ENCODE measurements at regions not wholly inside any gene's neighbourhood (a gene's known extent, or its start where the extent isn't known, plus 50 kb on each side); places are given as distances from the start of the nearest gene placed in this dataset.

- no peak for DNase-seq (ENCODE audit: low read depth in 1 of 2, low spot score in 1 of 2)
- Histone ChIP-seq H3K9me3 (peaks cover 5% of the 10 kb centered on the region; the same call in 1 of the 3 replicates), H3K4me3 (no peak overlapping the region), H3K4me1 (no peaks in the 10 kb centered on the region), H3K4me2 (no peak overlapping the region), H3K27ac (no peak overlapping the region)
- CTCF ChIA-PET: no interaction called here
- 16% methylated on average over 2 of the region's 2 CpGs for WGBS (ENCODE audit: missing lambda C conversion rate)
- POLR2A ChIA-PET: no interaction called here
- TF ChIP-seq HOXB13 (CRISPR knock-in tag; IDR thresholded peaks at IDR 0.05; ENCODE audit: low read depth) (no peak), EHF (CRISPR knock-in tag; IDR thresholded peaks at IDR 0.05) (no peak), MYC (IDR thresholded peaks at IDR 0.05; ENCODE audit: borderline replicate concordance, low read length) (no peak), SMC3 (IDR thresholded peaks at IDR 0.05) (no peak), ZFP36 (IDR thresholded peaks at IDR 0.05; ENCODE audit: borderline replicate concordance, partially characterized antibody) (no peak), SREBF2 (IDR thresholded peaks at IDR 0.05) (no peak), KDM1A (IDR thresholded peaks at IDR 0.05; ENCODE audit: low read depth) (no peak), POLR2AphosphoS2 (conservative IDR thresholded peaks at IDR 0.05; ENCODE audit: low read length) (no peak), NPAS2 (CRISPR knock-in tag; IDR thresholded peaks at IDR 0.05; ENCODE audit: borderline replicate concordance) (no peak), CBX2 (IDR thresholded peaks at IDR 0.05; ENCODE audit: borderline replicate concordance, low read depth) (no peak), GATA3 (IDR thresholded peaks at IDR 0.05; ENCODE audit: borderline replicate concordance) (no peak), JUN (IDR thresholded peaks at IDR 0.05) (no peak), HDAC2 (IDR thresholded peaks at IDR 0.05) (no peak), EP300 (IDR thresholded peaks at IDR 0.05) (no peak)
- TF ChIP-seq, protein P1, sequence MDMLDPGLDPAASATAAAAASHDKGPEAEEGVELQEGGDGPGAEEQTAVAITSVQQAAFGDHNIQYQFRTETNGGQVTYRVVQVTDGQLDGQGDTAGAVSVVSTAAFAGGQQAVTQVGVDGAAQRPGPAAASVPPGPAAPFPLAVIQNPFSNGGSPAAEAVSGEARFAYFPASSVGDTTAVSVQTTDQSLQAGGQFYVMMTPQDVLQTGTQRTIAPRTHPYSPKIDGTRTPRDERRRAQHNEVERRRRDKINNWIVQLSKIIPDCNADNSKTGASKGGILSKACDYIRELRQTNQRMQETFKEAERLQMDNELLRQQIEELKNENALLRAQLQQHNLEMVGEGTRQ (IDR thresholded peaks at IDR 0.05): no peak
- TF ChIP-seq, protein P2, sequence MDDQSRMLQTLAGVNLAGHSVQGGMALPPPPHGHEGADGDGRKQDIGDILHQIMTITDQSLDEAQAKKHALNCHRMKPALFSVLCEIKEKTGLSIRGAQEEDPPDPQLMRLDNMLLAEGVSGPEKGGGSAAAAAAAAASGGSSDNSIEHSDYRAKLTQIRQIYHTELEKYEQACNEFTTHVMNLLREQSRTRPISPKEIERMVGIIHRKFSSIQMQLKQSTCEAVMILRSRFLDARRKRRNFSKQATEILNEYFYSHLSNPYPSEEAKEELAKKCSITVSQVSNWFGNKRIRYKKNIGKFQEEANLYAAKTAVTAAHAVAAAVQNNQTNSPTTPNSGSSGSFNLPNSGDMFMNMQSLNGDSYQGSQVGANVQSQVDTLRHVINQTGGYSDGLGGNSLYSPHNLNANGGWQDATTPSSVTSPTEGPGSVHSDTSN (IDR thresholded peaks at IDR 0.05): no peak
- TF ChIP-seq, protein P3, sequence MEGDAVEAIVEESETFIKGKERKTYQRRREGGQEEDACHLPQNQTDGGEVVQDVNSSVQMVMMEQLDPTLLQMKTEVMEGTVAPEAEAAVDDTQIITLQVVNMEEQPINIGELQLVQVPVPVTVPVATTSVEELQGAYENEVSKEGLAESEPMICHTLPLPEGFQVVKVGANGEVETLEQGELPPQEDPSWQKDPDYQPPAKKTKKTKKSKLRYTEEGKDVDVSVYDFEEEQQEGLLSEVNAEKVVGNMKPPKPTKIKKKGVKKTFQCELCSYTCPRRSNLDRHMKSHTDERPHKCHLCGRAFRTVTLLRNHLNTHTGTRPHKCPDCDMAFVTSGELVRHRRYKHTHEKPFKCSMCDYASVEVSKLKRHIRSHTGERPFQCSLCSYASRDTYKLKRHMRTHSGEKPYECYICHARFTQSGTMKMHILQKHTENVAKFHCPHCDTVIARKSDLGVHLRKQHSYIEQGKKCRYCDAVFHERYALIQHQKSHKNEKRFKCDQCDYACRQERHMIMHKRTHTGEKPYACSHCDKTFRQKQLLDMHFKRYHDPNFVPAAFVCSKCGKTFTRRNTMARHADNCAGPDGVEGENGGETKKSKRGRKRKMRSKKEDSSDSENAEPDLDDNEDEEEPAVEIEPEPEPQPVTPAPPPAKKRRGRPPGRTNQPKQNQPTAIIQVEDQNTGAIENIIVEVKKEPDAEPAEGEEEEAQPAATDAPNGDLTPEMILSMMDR (IDR thresholded peaks at IDR 0.05): no peak
- TF ChIP-seq, protein P4, sequence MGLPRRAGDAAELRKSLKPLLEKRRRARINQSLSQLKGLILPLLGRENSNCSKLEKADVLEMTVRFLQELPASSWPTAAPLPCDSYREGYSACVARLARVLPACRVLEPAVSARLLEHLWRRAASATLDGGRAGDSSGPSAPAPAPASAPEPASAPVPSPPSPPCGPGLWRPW (IDR thresholded peaks at IDR 0.05): no peak
- no peak for ATAC-seq
- no peak for FAIRE-seq
Observed at GRCh38 chr12:115144425-115144824, 460.4 kb upstream of the TBX3 start.

DNA sequence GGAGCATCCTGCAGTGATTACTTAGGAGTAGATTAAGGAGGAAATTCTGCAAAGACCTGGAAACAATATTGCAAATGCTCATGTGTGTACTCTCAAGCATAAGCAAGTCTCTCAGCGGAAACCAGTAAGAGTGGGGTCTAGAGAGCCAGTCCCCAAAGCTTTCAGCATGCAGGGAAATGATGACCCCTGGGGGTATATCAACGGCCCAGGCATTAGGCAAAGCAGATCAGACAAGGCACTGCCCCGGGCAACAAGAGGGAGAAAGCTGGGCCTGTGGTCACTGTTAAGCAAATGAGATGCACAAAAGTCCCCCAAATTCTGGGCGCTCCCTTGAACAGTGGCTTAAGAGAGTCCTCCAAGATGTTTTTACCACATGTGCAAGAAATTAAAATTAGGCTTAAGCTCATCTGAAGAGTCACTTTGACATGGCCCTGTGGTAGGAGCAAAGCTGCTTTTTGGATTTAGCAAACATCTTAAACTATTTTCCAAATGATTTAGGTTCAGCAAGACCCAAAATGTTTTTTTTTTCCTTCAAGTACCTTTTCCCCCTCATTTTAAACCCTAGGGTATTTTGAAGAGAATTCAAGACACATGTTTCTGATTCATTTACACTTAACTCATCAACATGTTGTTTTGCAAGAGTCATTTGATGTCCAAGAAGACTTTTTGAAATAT lies 457.1 kb upstream of the TBX3 start:
- ChIA-PET POLR2A (no interaction called here), CTCF (interaction anchor here (0.9 to 1.9 kb wide), 2 partner anchors 9 to 21 kb away, joined by 3 to 4 read pairs; no protein-coding TSS in a partner anchor)
- ATAC-seq: no peak
- FAIRE-seq: no peak
- Histone ChIP-seq H3K4me3 (no peak overlapping the region), H3K4me1 (0 out of 3 replicates have a peak, but pooled peaks cover 2% of the 10 kb centered on the region), H3K9me3 (peaks cover 5% of the 10 kb centered on the region; the same call in 1 of the 3 replicates), H3K4me2 (no peak overlapping the region), H3K27ac (no peak overlapping the region)
- no peak for DNase-seq (ENCODE audit: low read depth in 1 of 2, low spot score in 1 of 2)
- 41% methylated on average over 4 of the region's 4 CpGs for WGBS (ENCODE audit: missing lambda C conversion rate)
- TF ChIP-seq CHD4 (IDR thresholded peaks at IDR 0.05; ENCODE audit: borderline replicate concordance) (no peak), NFE2L2 (conservative IDR thresholded peaks at IDR 0.05; ENCODE audit: low read length) (no peak), HMGXB4 (CRISPR knock-in tag; IDR thresholded peaks at IDR 0.05; ENCODE audit: borderline replicate concordance) (no peak), HOXB13 (CRISPR knock-in tag; IDR thresholded peaks at IDR 0.05; ENCODE audit: low read depth) (no peak), ELK1 (IDR thresholded peaks at IDR 0.05; ENCODE audit: low read depth, low read length) (no peak), SMC3 (IDR thresholded peaks at IDR 0.05) (no peak), CHD2 (IDR thresholded peaks at IDR 0.05; ENCODE audit: low read length, partially characterized antibody) (no peak), JUN (IDR thresholded peaks at IDR 0.05) (no peak), SREBF2 (IDR thresholded peaks at IDR 0.05) (no peak), POLR2A (IDR thresholded peaks at IDR 0.05; ENCODE audit: low read length) (no peak), RARB (CRISPR knock-in tag; IDR thresholded peaks at IDR 0.05) (no peak), CEBPB (IDR thresholded peaks at IDR 0.05) (no peak)
- TF ChIP-seq, protein P4 (IDR thresholded peaks at IDR 0.05): no peak

All from A549 (cell line).